Fibroblast of skin of right quadriceps (primary cell): ENCODE measurements at regions not wholly inside any gene's neighbourhood (a gene's known extent, or its start where the extent isn't known, plus 50 kb on each side); places are given as distances from the start of the nearest gene placed in this dataset.

Experiments used
- DNase-seq: peaks from one replicate; pipeline ENCODE4 v3.0.0-alpha.2; 2013

GRCh38 chr2:45172142-45172541, 162.9 kb upstream of the SIX2 start:
- DNase-seq, result no peak

GRCh38 chr2:45171136-45171501, 161.9 kb upstream of the SIX2 start:
- DNase-seq, result no peak

- DNase-seq, result no peak
Measured at GRCh38 chr2:45170191-45171135, 161.2 kb upstream of the SIX2 start.

- DNase-seq, result no peak
Measured at GRCh38 chr2:45169339-45170190, 160.3 kb upstream of the SIX2 start.

DNA sequence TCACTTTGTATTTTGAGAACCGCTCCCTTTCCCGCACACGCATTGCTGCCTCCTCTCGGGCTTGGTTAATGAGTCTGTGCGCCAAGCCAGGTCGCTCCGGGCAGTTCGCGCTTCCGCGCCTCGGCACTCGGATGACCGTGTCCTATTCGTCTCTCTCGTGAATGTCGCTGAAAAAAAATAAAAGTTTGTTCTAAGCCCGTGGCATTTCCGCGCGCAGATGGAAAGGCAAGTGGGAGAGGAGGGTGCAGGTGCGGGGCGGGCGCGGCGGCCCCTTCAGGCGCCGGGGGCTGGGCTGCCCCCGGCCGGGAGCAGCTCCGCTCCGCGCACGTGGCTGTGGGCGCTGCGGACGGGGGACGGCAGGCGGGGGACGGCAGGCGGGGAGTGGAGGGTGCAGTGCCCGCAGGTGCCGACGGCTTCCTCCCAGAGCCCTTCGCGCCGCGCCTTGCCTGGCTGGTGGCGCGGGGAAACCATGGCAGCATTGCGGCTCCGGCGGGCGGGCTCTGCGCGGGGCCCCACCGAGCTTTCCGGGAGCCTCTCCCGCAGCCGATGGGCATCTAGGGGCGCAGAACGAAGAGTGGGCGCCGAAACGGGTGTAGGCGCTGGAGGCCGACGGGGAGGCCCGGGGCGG, 159.6 kb upstream of the SIX2 start:
- no peak for DNase-seq

DNA sequence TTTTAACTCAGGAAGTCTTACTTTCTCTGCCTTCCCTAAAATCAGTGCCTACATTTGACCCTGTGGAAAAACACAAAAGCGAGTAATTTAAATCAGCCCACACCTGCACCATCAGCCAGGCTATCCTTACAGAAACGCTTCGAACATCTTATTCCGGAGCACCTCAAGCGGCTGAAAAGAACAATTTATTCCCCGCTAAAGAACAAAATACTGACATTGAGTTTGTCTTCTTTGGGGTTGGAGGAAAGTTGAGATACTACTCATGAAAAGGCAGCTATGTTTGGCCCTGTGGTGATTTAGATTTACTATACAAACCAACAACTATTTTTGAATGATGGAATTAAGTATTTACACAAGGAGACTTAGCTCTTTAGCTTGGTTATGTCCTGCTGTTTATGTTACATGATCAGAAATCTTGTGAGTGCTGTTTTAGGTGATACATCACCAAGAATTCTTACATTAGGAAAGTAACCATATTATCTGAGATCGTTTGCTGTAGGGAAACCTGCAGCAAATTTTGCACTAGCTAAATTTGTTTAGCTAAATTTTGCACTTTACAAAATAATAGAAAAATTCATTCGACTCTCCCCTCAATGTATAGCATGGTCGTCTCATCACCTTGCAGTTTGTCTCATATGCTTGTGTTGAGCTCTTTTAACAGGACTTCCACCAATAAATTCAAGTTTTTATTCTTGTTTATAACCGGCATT, 158.8 kb upstream of the SIX2 start:
- DNase-seq, result no peak

- no peak for DNase-seq
Measured at GRCh38 chr2:45166229-45166890, 157.1 kb upstream of the SIX2 start.

GRCh38 chr2:45162711-45163110, 153.5 kb upstream of the SIX2 start:
- DNase-seq, result no peak

GRCh38 chr2:45156605-45157004, 147.4 kb upstream of the SIX2 start:
- DNase-seq, result no peak

- no peak for DNase-seq
Measured at GRCh38 chr2:45154606-45155155, 145.4 kb upstream of the SIX2 start.

DNA sequence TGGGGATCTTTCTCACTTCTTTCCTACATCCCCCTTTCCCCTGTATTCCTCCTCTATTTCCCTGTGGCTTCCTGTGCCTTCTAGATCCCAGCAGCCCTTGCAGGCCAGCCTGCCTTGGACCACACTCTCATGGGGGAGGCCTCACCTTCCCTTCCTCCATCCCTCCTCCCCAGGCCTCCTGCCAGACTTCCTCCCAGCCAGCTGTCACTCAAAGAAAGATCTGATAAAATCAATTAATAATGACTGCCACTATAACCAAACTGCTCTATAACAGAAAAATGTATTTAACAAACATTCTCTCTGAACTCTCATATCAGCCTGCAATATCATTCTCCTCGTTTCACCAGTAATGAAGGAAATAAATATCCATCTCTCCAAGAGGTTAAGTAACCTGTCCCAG, 144.9 kb upstream of the SIX2 start:
- DNase-seq, result no peak

DNA sequence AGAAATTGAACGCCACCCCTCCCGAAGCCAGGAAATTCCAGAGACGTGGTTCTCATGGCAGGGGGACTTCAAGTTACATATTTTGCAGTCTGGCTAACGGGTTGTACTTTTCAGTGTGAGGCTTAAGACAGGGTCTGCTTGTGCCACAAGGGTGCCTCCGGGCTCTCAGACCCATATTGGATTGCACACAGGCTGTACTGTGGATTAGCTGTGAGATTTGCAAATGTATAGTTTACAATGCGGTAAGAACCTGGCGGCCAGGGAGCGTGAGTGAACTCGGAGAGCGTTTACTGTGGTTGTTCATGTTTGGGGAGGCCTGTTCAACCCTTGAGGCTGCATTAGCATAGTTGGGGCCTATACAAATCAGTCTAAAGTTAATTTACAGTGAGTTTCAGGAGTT, 143.9 kb upstream of the SIX2 start:
- DNase-seq, result no peak

DNA sequence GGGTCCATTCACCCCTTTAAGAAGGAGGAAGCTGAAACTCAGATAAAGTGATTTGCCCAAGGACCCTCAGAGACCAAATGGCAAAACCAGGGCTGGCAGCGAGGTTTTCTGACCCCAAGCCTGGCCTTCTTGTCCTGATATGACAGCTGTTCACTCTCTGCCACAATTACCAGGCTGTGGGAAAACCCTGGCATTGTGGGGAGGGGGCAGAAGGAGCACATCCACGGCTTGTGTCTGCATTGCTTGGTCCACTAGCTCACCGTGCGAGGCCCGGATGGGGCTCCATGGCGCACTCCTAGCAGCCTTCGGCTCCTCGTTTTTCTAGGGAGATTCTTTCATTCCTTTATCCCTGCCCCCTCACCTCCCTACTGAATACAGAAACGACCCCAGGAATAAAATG, 143.4 kb upstream of the SIX2 start:
- no peak for DNase-seq

GRCh38 chr2:45145073-45145899, 136.0 kb upstream of the SIX2 start:
- DNase-seq, result no peak

DNA sequence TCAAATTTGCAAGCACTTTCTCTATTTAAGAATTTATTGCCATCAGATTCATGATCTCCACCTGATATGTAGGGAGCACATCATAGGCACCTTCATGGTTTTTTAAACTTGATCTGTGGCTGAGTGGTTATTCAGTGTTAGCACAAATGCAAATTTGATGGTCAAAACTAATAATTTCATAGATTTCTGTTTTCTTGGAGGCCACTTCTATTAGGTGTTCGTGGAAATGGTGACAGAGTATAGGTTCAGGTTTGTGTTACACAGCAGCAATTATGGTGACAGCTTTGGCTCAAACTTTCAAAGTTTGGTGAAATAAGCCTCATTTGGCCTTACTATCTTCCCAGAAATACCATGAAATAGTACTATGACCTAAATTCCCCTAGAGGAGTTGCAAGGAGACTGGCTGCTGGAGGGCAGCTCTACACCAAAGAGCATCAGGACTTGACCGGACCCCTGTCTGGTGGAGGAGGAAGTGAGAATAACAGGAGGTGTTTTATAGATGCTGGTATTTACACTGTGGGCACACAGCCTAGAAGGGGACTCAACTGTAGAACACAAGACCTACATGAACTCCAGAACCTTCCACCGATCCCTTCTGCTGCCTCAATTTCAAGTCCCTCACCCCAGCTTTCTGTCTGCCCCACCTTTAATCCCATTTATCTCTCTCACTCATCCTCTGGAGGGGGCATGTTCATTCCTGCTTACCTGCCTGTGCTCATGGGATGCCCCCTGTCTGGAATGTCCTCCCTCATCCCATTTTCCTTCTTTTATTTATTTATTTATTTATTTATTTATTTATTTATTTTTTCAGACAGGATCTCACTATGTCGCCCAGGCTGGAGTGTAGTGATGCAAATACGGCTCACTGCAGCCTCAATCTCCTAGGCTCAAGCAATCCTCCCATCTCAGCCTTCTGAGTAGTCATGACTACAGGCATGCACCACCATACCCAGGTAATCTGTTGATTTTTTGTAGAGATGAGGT, 132.9 kb upstream of the SIX2 start:
- no peak for DNase-seq

- DNase-seq, result no peak
Measured at GRCh38 chr2:45140675-45141074, 131.4 kb upstream of the SIX2 start.

GRCh38 chr2:45138904-45139303, 129.7 kb upstream of the SIX2 start:
- no peak for DNase-seq

GRCh38 chr2:45137966-45138695, 128.9 kb upstream of the SIX2 start:
- DNase-seq, result no peak

DNA sequence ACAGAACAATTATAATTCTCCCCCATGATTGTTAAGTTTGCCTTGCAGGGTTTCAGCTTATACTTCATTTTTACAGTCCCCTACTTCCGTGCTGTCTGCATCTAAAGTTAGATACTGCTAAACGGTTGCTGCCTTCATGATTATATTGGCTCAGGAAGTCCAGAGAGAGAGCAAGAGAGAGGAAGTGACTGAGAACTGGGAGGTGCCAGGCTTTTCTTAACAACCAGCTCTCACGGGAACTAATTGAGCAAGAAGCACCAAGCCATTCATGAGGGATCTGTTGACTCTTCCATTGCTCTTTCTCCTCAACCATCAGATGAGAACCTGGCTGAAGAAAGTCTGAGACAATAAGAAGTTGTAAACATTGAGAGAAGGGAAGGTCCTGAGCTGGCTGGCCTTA, 125.5 kb upstream of the SIX2 start:
- DNase-seq, result no peak
